GM04504 (cell line): ENCODE measurements at regions not wholly inside any gene's neighbourhood (a gene's known extent, or its start where the extent isn't known, plus 50 kb on each side); places are given as distances from the start of the nearest gene placed in this dataset.
"Not testable (repeated sequence)": the region's sequence is repeated elsewhere in the genome, so short reads cannot be mapped to it uniquely, and the experiment has no call there.

Source experiments
- DNase-seq: peaks from one replicate; pipeline ENCODE4 v3.0.0-alpha.2; 2012; ENCODE audit warnings: low read depth

DNA sequence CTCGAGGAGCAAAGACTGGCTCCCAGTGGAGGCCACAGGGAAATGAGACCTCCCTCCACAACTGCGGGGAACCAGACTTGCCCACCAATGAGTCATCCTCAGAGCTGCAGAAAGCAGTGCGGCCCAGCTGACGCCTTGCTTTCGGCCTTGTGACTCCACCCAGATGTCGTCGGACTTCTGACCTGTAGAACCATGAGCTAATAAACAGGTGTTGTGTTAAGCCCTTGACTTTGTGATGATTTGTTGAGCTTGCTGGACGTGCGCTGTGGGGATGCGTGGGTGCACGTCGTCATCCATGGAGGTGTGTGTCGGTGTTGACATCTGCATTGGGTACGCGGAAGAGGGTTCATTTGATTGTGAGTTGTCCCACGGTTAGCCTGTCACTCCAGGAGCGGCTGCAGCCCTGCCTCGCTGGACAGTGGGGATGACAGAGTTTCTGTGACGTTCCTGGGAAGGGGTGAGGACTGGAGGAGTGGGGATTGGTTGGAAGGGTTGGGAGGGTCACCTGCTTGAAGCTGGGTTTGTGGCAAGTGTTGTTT, 154.1 kb downstream of the SH3BP4 start:
- no peak for DNase-seq

DNA sequence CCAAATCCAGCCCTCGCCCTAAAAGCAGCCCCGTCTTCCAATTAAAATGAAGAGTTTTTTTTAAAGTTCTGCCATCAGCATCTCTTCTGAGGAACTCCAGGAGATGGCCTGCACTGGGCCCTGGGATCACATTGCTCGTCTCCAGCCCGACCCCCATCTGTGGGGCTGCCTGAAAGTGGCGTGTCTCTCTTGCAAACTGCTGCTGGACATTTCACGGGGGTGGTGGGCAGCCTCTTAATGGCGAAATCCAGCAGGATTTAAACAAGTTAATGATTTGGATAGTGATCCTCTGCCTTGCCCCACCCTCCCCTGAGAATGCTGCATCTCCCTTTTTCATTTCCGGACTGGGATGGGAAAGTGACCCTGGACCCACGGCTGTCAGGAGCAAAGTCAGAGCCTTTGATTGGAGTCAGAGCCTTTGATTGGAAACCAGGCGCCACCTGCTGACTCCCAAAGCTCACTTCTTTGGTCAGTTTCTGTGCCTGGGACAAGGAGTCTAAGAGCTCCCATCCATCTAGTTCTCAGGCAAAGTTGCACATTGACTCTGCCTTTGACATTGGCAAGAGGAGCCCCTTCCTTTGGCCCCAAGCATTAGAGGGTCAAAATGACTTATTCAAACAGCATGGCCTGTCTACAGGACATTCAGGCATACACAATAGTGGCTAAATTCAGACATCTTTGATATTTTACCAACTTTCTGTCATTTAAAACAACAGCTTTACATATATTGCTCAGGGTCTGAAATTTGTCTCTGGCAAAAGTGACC, 155.2 kb downstream of the SH3BP4 start:
- DNase-seq: peak; percentile 53

DNA sequence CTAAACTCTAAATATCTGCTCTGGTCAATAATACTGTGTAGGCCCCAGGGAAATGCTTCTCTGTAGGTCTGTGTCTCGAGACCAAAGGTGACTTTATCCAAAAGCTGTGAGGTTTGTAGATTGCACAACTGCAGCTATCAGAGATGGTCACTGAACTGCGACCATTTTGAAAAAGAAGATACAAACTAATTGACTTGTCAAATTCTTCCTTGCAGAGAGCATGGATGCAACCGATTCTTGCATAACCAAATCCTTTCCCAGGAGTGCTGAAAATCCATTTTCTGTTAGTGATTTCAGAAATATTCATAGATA, 155.8 kb downstream of the SH3BP4 start:
- no peak for DNase-seq

DNA sequence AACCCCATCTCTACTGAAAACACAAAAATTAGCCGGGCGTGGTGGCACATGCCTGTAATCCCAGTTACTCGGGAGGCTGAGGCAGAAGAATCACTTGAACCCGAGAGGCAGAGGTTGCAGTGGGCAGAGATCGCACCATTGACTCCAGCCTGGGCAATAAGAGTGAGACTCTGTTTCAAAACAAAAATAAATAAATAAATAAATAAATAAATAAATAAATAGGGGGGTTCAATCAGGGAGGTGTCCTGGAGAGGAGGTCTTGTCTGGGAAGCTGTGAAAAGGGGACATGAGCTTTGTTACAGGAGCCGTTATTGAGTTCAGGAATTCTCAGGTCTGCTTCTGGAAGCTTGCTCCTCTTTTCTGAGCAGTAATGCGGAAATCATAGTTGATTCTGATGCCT, 157.7 kb downstream of the SH3BP4 start:
- not testable (repeated sequence) for DNase-seq

DNA sequence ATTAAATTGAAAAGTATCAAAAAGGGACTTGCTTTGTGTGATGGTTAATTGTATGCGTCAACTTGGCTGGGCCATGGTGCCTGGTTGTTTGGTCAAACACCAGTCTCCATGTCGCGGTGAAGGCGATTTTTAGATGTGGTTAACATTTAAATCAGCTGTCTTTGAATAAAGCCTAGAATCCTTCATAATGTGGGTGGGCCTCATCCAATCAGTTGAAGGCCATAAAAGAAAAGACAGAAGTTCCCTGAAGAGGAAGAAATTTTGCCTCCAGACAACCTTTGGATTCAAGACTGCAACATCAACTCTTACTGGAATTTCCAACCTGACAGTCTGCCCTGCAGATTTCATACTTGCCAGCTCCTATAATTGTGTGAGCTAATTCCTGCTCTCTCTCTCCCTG, 160.5 kb downstream of the SH3BP4 start:
- DNase-seq: no peak

DNA sequence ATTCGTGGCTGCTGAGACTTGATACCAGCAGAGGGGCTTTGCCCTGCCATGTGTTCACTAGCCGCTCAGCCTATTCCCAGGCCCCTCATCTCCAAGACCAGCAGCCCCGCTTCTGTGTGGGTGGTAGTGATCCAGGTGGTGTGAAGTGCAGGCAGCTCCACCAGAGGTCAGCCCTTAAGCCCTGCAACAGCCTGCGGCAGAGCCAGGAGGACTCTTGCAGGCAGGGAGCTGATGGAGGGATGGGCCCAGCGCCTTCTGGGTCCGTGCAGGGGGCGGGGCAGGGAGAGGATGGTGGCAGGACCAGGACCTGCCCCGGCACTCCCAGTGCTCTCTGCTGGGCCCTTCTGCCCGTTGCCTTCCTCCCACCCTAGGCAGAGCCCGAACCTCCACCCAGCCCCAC, 162.0 kb downstream of the SH3BP4 start:
- no peak for DNase-seq

DNA sequence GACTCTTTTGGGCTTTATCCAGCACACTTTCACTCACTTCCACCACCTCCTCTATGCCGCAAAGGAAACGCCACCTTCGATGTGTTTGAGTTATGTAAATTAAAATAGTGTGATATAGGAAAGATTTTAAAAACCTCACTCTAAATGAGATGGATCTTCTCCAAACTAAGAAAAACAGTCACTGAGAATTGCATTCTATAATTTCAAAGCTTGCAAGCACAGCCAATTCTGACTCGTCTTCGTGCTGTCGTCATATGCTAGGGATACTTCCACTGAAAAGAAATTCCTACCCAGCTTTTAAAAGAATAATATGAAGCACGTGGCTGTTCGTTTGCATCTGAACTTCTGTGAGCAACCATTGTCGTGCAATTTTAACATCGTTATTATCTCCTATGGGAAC, 162.5 kb downstream of the SH3BP4 start:
- no peak for DNase-seq

DNA sequence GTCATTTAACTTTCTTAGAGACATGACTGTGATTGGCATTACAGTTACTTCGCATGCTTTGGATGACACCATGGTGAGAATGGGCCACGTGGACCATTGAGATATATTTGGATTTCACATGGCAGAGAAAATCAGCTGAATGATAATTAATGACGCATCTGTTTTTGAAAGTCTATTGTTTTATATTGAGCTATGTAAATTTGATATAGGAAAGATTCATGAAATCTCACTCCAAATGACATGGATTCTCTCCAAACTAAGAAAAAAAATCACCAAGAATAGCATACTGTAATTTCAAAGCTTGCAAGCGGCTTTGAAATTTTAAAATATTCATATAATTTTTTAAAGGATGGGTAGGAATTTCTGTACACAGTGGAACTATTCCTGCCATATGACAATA, 163.7 kb downstream of the SH3BP4 start:
- no peak for DNase-seq

DNA sequence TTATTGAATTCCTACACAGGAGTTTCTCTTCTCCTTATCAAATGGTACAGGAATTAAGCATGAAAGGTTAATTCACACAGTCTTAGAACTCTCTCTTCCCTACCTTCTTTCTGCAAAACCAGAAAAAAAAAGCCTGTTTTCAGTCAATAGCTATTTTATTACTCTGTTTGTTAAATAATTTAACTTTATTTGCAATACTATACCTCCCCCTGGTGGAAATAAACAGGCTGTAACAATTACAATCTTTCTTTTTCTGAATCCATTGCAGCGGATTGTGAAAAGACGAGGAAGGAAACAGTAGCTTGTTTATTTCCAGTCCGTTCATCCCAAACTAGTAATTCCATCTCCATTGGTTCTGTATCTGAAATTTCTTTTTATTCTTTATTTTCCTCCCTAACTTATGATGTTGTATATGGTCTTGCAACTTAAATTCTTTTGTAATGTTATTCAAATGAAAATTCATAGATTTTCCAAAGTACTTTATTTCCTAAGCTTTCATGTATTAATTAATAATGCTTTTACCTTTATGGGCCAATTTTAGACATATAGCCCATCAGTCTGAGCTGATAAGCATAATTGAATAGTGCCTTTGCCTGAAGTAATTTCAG, 165.2 kb downstream of the SH3BP4 start:
- no peak for DNase-seq

DNA sequence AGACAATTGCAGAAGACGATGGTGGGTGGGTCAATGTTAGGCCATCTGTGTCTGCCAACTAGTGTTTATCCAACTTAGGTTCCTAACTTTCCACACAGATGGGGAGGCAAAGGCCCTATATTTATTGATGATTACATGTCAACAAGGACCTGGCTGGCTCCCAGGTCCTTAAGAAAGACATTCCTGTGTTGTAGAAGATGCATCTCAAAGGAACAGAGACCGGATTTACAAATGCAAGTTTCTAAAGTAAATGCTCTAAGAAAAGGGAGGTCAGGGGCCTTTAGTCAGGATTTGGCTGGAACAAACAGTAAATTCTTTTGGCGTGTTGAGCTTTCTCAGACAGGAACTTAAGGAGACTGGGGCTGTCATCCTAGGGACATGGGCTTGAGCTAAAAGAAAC, 175.0 kb downstream of the SH3BP4 start:
- DNase-seq: no peak

DNA sequence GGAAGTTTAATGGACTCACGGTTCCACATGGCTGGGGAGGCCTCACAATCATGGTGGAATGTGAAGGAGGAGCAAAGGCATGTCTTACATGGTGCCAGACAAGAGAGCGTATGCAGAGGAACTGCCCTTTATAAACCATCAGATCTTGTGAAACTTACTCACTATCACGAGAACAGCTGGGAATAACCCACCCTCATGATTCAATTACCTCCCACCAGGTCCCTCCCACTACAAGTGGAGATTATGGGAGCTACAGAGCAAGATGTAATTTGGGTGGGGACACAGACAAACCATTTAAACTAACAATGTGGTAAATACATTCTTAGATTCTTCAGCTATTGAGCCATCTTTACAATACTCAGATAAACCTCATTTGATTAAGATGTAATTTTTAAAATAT, 176.1 kb downstream of the SH3BP4 start:
- no peak for DNase-seq

DNA sequence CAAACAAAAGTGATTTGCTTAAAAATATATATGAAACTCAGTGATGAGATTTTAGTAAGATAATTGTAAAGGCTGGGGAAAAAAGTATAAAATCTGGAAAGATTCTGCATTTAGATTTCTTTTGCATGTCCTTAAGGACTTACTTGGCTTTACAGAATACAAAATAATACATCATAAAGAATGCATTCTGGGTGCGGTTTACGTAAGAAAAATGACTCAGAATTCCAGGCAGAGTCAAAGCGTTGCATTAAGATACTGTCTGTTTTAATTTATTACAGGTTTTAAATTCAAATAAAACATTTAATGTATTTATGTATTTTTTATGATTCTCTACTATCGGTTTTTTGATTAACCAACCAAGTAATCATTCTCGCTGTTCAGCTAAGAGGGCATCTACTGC, 178.0 kb downstream of the SH3BP4 start:
- no peak for DNase-seq

DNA sequence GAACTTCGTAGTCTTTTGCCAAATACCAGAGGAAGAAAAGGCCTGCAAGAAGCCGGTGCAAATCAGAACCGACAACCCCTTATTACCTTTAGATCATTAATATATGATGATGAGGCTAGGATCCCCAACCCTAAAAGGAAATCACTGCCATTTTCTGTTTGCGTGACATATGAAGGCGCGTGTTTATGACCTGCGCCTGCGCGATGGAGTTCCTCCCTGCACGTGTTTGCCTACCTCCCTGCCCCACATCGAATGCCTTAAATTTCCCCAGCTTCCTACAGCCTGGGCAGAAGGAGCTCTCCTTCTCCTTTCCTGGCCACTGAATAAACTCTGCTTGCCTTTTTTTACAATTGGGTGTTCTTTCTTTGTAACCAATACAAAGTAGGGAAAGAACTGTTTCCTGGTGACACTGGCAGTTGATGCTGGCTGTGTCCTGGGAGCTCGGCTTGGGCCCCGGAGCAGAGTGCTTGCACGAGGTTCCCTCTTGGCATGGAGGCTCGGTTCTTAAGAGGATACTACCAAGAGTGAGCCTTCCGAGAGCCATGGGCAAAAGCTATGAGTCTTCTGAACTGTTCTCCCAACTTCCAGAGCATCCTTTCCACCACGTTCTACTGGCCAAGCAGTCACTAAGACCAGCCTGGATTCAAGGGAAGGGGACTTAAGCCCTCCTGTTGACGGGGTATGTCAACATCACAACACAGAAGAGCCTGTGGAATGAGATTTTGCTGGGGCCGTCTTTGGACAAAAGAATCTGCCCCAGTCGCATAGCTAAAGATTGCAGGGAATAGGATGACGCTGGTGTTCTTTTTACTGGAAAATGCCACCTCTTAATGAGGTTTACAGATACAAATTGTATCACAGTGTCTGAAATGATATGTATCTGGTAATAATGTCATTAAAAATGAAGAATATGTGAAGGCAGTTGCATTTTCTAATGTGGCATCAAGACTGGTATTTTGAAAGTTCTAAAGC, 179.8 kb downstream of the SH3BP4 start:
- DNase-seq: no peak

DNA sequence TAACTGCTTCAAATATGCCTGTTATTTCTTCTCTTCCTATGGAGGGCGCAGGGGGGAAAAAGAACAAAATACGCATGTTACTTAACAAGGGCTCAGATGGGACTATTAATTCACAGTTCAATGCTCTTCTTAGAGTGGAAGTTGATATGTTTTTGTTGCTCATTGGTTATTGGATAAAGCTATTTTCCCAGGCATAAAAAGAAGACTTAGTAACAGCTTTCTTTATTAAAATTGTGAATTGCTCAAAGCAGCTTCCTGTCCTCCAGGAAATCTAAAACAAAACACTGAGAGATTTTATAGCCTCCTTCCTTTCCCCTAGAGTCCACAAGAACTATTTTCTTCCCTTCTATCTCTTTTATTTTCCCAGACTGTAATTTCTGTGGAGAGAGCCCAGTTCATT, 180.8 kb downstream of the SH3BP4 start:
- DNase-seq: no peak

DNA sequence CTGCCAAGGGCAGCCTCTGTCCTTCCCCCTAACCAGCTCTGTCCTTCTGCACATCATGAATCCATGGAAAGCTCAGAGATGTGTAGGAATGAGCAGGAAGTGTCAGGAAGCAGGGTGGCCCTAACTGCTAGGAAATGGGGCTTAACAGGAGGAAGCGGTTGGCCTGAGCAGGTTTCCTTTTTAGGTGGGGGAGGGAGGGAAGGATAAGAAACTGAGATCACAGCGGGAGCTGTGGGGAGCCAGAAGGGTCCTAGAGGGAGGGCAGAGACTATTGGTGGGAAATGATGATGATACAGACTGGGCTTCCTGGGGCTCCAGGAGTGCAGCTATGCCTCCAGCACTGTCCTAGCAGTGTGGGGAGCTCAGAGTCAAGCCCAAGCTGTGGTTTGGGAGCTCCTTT, 182.0 kb downstream of the SH3BP4 start:
- no peak for DNase-seq

DNA sequence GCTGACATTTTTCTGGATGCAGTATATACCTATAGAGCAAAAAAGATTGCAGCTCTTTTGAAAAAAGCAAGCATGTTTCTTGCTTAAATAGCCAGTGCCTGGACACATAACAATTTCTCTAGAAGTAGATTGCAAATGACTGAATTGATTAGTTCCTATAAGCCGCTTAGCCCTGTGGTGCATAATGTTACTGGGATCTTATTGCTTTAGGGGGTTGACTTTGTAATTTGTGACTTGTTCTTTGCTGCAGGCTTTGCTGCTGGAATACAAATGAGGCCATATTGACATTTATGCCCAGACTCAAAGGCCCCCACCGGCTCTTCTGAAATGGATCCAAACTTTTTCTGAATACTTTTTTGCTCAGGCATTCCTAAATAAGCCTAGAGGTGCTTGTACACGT, 182.6 kb downstream of the SH3BP4 start:
- no peak for DNase-seq

DNA sequence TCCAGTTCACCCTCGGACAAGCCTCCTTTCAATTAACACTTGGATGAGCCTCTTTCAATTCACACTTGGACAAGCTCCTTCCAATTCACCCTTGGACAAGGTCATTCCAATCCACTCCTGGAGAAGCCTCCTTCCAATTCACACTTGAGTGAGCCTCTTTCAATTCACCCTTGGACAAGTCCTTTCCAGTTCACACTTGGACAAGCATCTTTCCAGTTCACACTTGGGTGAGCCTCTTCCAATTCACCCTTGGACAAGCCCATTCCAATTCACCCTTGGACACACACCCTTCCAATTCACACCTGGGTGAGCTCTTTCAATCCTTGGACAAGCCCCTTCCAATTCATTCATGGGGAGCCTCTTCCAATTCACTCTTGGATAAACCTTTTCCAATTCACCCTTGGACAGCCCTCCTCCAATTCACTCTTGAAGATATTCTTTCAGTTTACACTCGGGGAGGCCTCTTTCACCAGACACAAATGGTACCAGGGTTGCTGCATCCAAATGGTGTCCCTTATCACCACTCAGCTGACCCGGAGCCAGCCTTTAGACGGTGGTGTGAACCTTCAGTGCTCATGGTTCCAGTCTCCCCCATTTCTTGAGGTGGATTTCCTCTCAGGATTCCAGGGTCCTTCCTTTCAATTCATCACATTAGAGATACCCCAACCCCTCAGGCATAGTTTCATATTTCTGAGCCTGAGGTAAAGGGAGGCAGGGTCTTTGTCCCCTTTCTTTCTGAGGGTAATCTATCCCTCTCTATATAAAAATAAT, 183.6 kb downstream of the SH3BP4 start:
- DNase-seq: no peak

DNA sequence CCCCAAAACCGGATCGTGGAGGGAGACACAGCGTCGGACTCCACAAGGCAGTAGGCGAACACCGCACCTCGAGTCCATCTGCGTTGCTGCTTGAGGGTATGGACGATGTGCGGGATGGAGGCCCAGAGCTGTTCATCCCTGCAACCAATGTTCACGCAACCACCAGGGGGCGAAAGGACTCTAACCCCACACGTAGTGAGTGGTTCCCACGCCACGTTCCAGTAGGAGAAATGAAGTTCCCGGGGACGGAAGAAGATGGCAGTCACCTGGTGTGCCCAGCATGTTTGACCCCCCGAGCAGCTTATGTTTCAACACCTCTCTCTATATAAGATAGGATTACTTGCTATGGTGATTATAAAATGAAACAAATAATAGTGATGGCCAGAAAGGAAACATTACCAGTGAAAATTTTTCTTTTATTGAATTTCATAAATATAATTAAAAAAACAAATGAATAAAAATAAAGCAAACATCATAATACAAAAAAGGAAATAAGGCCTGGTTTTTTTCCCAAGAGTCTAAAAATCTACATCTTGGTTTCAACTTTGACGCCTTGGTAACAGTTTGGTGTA, 184.3 kb downstream of the SH3BP4 start:
- DNase-seq: peak; percentile 64

DNA sequence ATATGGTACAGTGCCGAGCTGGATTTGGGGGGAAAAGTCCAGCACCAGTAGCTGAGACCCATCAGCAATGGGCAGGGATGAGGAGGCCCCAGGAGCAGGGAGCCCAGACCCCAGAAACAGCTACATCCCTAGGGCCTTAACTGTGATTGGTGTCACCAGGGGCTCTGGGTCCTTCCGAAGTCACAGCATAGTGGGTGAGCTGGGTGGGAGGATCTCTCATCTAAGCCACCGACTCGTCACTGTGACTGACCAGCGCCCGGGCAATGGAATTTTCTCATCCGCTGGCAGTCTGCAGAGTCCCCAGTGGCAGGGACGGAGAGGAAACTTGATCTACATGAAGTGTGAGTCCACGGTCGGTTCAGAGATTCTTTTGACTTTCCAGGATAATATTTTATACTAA, 186.5 kb downstream of the SH3BP4 start:
- no peak for DNase-seq

DNA sequence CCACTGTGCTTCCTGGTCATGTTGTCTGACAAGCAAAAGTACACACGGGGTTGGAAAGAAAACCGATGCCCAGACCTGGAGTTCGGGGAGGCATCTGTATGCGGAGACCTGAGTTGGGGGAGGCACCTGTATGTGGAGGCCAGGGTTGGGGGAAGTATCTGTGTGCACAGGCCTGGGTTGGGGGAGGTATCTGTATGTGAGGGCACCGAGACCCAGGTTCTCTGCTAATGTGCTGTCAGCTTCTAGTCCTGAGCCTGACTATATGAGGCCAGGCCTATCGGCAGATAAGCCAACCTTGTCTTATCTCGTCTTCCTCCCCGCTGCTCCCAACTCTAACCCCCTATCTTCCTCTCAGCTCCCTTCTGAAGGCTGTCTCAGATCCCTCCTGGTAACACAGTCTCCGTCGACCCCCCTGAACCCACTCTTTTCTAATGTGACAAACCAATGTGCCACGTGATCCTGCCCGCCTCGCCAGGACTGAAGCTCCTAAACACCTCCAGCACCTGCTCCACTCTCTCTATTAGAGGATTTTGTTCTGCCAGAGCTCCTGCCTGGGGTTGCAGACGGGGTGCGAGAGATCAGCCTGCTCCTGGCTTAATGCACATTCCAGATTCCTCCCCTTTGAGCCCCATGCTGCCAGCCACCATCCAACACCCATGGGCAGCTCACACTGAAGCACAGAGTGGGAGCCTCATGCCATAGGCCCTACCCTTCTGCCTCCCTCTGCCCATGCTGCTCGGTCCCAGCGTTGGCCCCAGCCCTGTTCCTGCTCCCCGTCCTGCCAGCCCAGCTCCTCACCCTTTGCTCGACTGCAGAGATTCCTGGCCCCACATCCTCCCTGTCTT, 188.4 kb downstream of the SH3BP4 start:
- no peak for DNase-seq

DNA sequence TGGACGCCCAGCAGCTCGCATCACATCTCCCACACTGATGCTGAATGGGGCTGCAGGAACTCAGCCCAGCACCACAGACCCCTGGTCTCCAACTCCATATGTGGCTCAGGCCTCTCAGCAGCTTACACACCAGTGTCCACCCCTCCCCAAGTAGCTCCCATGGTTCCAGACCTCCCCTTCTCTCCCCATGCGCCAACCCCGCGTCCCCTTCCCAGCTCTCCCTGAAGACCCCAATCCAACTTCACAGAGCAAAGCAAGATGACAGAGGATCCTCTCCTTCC, 188.9 kb downstream of the SH3BP4 start:
- DNase-seq: no peak
